ENCODE measurements at regions not wholly inside any gene's neighbourhood (a gene's known extent, or its start where the extent isn't known, plus 50 kb on each side); places are given as distances from the start of the nearest gene placed in this dataset.
"Not testable (repeated sequence)": the region's sequence is repeated elsewhere in the genome, so short reads cannot be mapped to it uniquely, and the experiment has no call there.

- DNase-seq: no peak
Measured at GRCh38 chr3:106276151-106276550, 407.3 kb upstream of the CBLB start.

- DNase-seq: no peak
Measured at GRCh38 chr3:106276755-106277612, 408.2 kb upstream of the CBLB start.

- no peak for DNase-seq
Measured at GRCh38 chr3:106277731-106278130, 408.9 kb upstream of the CBLB start.

- DNase-seq: no peak
Measured at GRCh38 chr3:106281221-106281620, 412.4 kb upstream of the CBLB start.

- no peak for DNase-seq
Measured at GRCh38 chr3:106282943-106283342, 414.1 kb upstream of the CBLB start.

- DNase-seq: no peak
Measured at GRCh38 chr3:106288781-106289180, 420.0 kb upstream of the CBLB start.

GRCh38 chr3:106290304-106290997 lies 421.6 kb upstream of the CBLB start:
- DNase-seq: no peak

- no peak for DNase-seq
Measured at GRCh38 chr3:106293161-106293560, 424.3 kb upstream of the CBLB start.

GRCh38 chr3:106294121-106294520 lies 425.3 kb upstream of the CBLB start:
- no peak for DNase-seq

- DNase-seq: no peak
Measured at GRCh38 chr3:106296062-106296461, 427.2 kb upstream of the CBLB start.

- DNase-seq: no peak
Measured at GRCh38 chr3:106299300-106300098, 430.7 kb upstream of the CBLB start.

- DNase-seq: no peak
Measured at GRCh38 chr3:106302451-106303221, 433.8 kb upstream of the CBLB start.

- no peak for DNase-seq
Measured at GRCh38 chr3:106303766-106304165, 435.0 kb upstream of the CBLB start.

GRCh38 chr3:106305127-106305526 lies 436.3 kb upstream of the CBLB start:
- no peak for DNase-seq

- no peak for DNase-seq
Measured at GRCh38 chr3:106305882-106306435, 437.1 kb upstream of the CBLB start.

- DNase-seq: no peak
Measured at GRCh38 chr3:106309274-106309673, 440.5 kb upstream of the CBLB start.

GRCh38 chr3:106309798-106310197 lies 441.0 kb upstream of the CBLB start:
- DNase-seq: not testable (repeated sequence)

- DNase-seq: no peak
Measured at GRCh38 chr3:106317141-106318055, 448.6 kb upstream of the CBLB start.

- DNase-seq: not testable (repeated sequence)
Measured at GRCh38 chr3:106321438-106321837, 452.6 kb upstream of the CBLB start.

GRCh38 chr3:106323586-106323985 lies 454.8 kb upstream of the CBLB start:
- no peak for DNase-seq

All from GOT3 (cell line).